Stomach (tissue), 8 donors: ENCODE measurements at regions not wholly inside any gene's neighbourhood (a gene's known extent, or its start where the extent isn't known, plus 50 kb on each side); places are given as distances from the start of the nearest gene placed in this dataset.

ENCODE experiments used
- DNase-seq, 2 donors: peaks; one replicate each; pipeline versions ENCODE4 v3.0.0 to v3.0.0-alpha.2; 2013 to 2019
- H3K27ac ChIP-seq, 5 donors: fragments of 200-600 bp in 4 of 5; sonication (generic) in 4 of 5; one replicate each; pipeline ENCODE4 v1.5.1; 2013 to 2019; ENCODE audit warnings: mild to moderate bottlenecking in 1 of 5, moderate library complexity in 1 of 5
- H3K27me3 ChIP-seq, 3 donors: fragments of 200-600 bp; sonication (generic); one replicate each; pipeline ENCODE4 v1.5.1; 2017 to 2019; ENCODE audit warnings: mixed run types in 1 of 3
- H3K36me3 ChIP-seq, 4 donors: fragments of 200-600 bp; sonication (generic); 1 replicate in 3 of 4; 2 replicates in 1 of 4; pipeline ENCODE4 v1.5.1; 2016 to 2019
- H3K4me1 ChIP-seq, 4 donors: fragments of 200-600 bp; sonication (generic); one replicate each; pipeline ENCODE4 v1.5.1; 2016 to 2019
- H3K4me3 ChIP-seq, 4 donors: fragments of 200-600 bp; sonication (generic) in 3 of 4; one replicate each; pipeline ENCODE4 v1.5.1; 2016 to 2019; ENCODE audit warnings: mild to moderate bottlenecking in 1 of 4
- H3K9me3 ChIP-seq, 4 donors: fragments of 200-600 bp; sonication (generic); one replicate each; pipeline ENCODE4 v1.5.1; 2016 to 2019
- CTCF ChIP-seq, 7 experiments: fragments of 450-650 bp in 4 of 7; fragments of 200-600 bp in 3 of 7; sonication (generic) in 3 of 7; IDR thresholded peaks; one replicate each; pipeline ENCODE4 v1.5.1; 2016 to 2019; ENCODE audit warnings: antibody characterized with exemption in 7 of 7, control low read depth in 2 of 7, mild to moderate bottlenecking in 1 of 7
- EP300 ChIP-seq: sonication (generic); formaldehyde crosslinking; IDR thresholded peaks from one replicate; pipeline ENCODE4 v1.6.1; 2017; ENCODE audit warnings: antibody characterized with exemption
- POLR2A ChIP-seq, 4 donors: fragments of 450-650 bp; IDR thresholded peaks; one replicate each; pipeline ENCODE4 v1.6.1; 2016; ENCODE audit warnings: antibody characterized with exemption in 4 of 4, control low read depth in 2 of 4, mild to moderate bottlenecking in 1 of 4, moderate library complexity in 1 of 4
- POLR2AphosphoS5 ChIP-seq, 3 donors: sonication (generic); formaldehyde crosslinking; IDR thresholded peaks; one replicate each; pipeline ENCODE4 v1.6.1; 2016; ENCODE audit warnings: antibody characterized with exemption in 3 of 3
- WGBS, 5 donors: extraction: QIAGEN DNeasy Blood & Tissue Kit in 3 of 5; methylation state at CpG; one replicate each; pipeline versions ENCODE4 v1.1.5 to v1.1.7; 2013 to 2018; 5-methylcytosine and 5-hydroxymethylcytosine counted together
- intact Hi-C: fragments of 100-400 bp; cut with DNase I; formaldehyde crosslinking; loops from one replicate; pipeline ENCODE4 v1.15.1; 2023; ENCODE audit warnings: low total_unique reads
- donor health status: healthy with polysubstance abuse.
- donor health status: Bipolar disorder and iron deficiency.
- donor health status: healthy.

GRCh38 chr2:78420132-78420531 lies 605.4 kb upstream of the REG3G start:
- TF ChIP-seq EP300 (no peak), POLR2AphosphoS5 (IDR thresholded peaks at IDR 0.05) (no peak), POLR2A (IDR thresholded peaks at IDR 0.05) (no peak), CTCF (IDR thresholded peaks at IDR 0.05) (no peak)

DNA sequence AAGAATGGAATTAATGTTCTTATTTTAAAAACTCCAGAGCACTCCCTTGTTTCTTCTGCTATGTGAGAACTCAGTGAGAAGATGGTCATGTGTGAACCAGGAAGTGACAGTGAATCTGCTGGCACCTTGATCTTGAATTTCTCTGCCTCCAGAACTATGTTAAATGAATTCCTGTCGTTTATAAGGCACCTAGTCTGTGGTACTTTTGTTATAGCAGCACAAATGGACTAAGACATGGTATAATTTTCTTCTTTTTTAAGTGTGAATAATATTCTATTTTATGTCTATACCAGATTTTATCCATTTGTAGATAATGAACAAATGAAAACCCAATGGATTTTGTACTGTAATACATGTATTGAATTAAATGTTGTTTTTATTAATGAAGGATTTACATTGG lies 601.9 kb upstream of the REG3G start:
- no peak for DNase-seq
- intact Hi-C loops, result no loop called here
- Histone ChIP-seq H3K4me1 (no peaks in the 10 kb centered on the region), H3K27ac (no peak overlapping the region), H3K27me3 (no peaks in the 10 kb centered on the region), H3K4me3 (no peak overlapping the region), H3K36me3 (no peaks in the 10 kb centered on the region), H3K9me3 (no peaks in the 10 kb centered on the region)
- TF ChIP-seq POLR2AphosphoS5 (IDR thresholded peaks at IDR 0.05) (no peak), EP300 (no peak), POLR2A (IDR thresholded peaks at IDR 0.05) (no peak), CTCF (IDR thresholded peaks at IDR 0.05) (no peak)
- WGBS, 5 donors, result 37 to 68% (median 57%) methylated on average over 1 of the region's 1 CpG

More at GRCh38 chr2:78420132-78420531, 605.4 kb upstream of the REG3G start:
- Histone ChIP-seq H3K4me3 (no peak overlapping the region), H3K36me3 (no peaks in the 10 kb centered on the region), H3K4me1 (no peaks in the 10 kb centered on the region), H3K27me3 (no peaks in the 10 kb centered on the region), H3K9me3 (no peaks in the 10 kb centered on the region), H3K27ac (no peak overlapping the region)
- intact Hi-C loops, result no loop called here
- DNase-seq, result no peak
- 83 to 95% (median 90%) methylated on average over 1 of the region's 1 CpG for WGBS, 5 donors

DNA sequence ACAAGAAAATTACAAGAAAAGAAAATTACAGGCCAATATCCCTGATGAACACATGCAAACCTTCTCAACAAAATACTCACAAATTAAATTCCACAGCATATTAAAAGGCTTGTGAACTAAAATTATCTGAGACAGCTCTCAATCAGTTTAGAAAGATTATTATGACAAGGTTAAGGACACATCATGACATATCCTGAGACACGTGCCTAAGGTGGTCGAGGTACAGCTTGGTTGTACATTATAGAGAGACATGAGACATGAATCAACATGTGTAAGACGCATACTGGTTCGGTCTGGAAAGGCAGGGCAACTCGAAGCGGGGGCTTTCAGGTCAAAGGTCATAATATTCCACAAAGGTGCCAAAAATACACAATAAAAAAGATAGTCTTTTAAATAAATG lies 598.3 kb upstream of the REG3G start:
- TF ChIP-seq CTCF (IDR thresholded peaks at IDR 0.05), result no peak
- TF ChIP-seq POLR2A (IDR thresholded peaks at IDR 0.05), result no peak
- TF ChIP-seq POLR2AphosphoS5 (IDR thresholded peaks at IDR 0.05), result no peak
- no peak for TF ChIP-seq EP300
- H3K4me1 ChIP-seq, result no peaks in the 10 kb centered on the region
- WGBS, 5 donors, result 78 to 83% (median 82%) methylated on average over 6 of the region's 6 CpGs
- no peaks in the 10 kb centered on the region for H3K27me3 ChIP-seq
- H3K27ac ChIP-seq, result no peak overlapping the region
- intact Hi-C loops, result no loop called here
- no peaks in the 10 kb centered on the region for H3K9me3 ChIP-seq
- H3K4me3 ChIP-seq, result no peak overlapping the region
- no peaks in the 10 kb centered on the region for H3K36me3 ChIP-seq
- DNase-seq, result no peak

DNA sequence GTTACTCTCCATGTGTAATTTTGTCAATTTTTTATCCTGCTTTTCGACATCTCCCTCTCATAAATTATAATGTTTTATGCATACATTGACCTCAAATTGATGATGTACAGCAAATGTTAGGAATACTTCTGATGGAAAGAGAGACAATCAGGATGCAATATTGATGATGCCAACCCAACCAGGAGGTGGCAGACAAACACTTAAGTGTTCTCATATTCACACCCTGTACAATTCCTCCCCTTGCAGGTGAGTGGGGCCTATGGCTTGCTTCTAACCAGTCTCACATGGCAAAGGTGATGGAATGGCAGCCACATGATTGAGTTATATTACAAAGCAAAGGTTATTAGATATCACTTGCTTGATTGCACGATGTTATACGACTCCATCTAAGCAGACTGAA lies 594.3 kb upstream of the REG3G start:
- Histone ChIP-seq H3K36me3 (no peaks in the 10 kb centered on the region), H3K4me1 (no peaks in the 10 kb centered on the region), H3K4me3 (no peak overlapping the region), H3K9me3 (no peaks in the 10 kb centered on the region), H3K27ac (no peak overlapping the region), H3K27me3 (no peaks in the 10 kb centered on the region)
- DNase-seq, result peak in 1 of 2 donors; percentile 7
- TF ChIP-seq CTCF (IDR thresholded peaks at IDR 0.05), result no peak
- no peak for TF ChIP-seq EP300
- no peak for TF ChIP-seq POLR2AphosphoS5 (IDR thresholded peaks at IDR 0.05)
- TF ChIP-seq POLR2A (IDR thresholded peaks at IDR 0.05), result no peak
- 73 to 84% (median 78%) methylated on average over 3 of the region's 3 CpGs for WGBS, 5 donors
- intact Hi-C loops, result no loop called here
